GM23338 (cell line): ENCODE measurements at regions not wholly inside any gene's neighbourhood (a gene's known extent, or its start where the extent isn't known, plus 50 kb on each side); places are given as distances from the start of the nearest gene placed in this dataset.

Experiments used
- CTCF ChIP-seq, 2 experiments: fragments of 200-600 bp in 1 of 2; sonication (generic) in 1 of 2; conservative IDR thresholded peaks; 2 replicates each; pipeline versions ENCODE4 v1.5.1 to v1.6.1; 2016 to 2017; ENCODE audit warnings: antibody characterized with exemption in 2 of 2, low read depth in 2 of 2, mild to moderate bottlenecking in 2 of 2, moderate library complexity in 1 of 2
- EZH2 ChIP-seq: fragments of 200-600 bp; sonication (generic); IDR thresholded peaks from one replicate; pipeline ENCODE4 v1.8.0; 2017; ENCODE audit warnings: antibody characterized with exemption, mild to moderate bottlenecking, low read depth; ENCODE audit not compliant: unreplicated experiment

DNA sequence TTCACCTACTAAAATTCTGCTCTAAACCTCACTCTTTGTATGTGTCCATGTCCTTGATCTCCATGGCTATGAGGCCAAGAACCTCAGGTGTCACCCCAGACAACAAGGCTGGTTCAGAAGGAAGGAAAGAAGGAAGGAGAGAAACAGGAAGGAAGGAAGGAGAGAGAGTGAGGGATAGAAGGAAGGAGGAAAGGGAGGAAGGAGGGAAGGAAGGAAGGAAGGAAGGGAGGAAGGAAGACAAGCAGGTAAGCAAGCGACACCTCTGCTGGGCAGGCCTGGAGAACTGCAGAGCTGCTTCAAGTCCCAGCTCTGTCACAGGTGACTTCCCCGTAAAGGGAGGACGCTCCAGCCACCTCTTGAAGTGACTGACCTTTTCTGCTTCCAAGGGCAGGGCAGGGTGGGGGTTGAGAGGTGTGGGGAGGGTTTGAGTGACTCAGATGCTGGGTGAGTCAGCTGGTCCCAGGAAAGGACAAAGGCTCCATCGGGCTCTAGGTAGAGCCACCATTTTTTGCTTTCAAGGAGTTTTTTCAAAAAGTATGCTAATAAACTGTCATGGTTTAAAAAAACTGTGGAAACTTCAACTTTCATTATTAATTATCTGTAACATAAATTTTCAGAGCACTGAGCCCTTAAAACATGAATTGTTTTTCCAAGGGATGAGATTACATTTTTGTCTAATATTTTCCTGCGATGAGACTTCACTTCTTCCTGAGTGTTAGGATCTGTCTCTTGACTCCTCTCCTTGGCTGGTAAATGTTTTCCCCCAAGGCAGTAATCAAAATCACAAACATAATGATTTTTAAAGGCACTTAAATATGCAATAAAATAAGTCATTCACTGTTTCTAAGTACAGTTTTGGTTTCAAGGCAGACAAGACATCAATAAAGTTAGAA is 90.1 kb upstream of the L3MBTL4 start:
- TF ChIP-seq EZH2 (no peak), CTCF (conservative IDR thresholded peaks at IDR 0.05; ENCODE audit: low read depth in 2 of 2) (no peak)
